ENCODE measurements at regions not wholly inside any gene's neighbourhood (a gene's known extent, or its start where the extent isn't known, plus 50 kb on each side); places are given as distances from the start of the nearest gene placed in this dataset.
"Not testable (repeated sequence)": the region's sequence is repeated elsewhere in the genome, so short reads cannot be mapped to it uniquely, and the experiment has no call there.

- no peak for DNase-seq (ENCODE audit: low read depth in 3 of 3)
These were observed 256.5 kb downstream of the SEC61B start for GRCh38 chr9:99478469-99479027.

GRCh38 chr9:99479929-99480328, 257.8 kb downstream of the SEC61B start:
- no peak for DNase-seq (ENCODE audit: low read depth in 3 of 3)

DNA sequence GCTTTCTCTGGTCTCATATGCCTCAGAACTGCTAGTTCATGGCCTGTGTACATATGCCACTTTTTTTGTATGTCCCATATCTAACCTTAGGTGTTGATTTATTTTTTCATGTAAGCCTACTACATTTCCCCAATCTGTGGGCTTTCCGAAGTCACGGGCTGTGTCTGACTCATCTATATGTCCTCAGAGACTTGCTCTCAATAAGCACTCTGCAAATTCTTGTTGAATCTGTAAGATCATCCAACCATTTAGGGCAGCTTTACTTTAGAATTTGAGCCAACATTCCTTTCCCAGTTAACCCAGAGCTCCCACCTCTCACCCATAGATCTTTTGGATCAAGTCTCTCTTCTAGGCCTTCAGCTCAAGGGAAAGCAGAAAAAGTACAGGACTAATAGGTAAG, 263.4 kb downstream of the SEC61B start:
- DNase-seq (ENCODE audit: low read depth in 3 of 3) = no peak

GRCh38 chr9:99486684-99487083, 264.6 kb downstream of the SEC61B start:
- no peak for DNase-seq (ENCODE audit: low read depth in 3 of 3)

GRCh38 chr9:99488131-99489059, 266.3 kb downstream of the SEC61B start:
- no peak for DNase-seq (ENCODE audit: low read depth in 3 of 3)

DNA sequence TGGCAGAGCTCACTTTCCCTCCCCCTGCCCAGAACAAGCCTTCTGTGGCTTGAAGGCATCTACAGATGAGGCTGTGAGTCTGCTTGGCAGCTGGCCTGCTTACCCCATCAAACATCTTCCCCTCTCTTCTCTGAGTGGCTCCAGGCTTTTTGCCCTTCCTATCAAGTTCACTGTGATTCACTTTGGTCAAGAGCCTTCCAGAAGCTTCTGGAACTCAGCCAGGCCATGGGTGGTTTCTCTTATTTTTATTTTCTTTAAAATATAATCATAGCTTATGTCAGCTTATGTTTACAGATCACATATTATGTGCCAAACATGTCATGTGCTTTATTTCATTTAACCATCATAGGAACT, 267.0 kb downstream of the SEC61B start:
- DNase-seq (ENCODE audit: low read depth in 3 of 3) = no peak

DNA sequence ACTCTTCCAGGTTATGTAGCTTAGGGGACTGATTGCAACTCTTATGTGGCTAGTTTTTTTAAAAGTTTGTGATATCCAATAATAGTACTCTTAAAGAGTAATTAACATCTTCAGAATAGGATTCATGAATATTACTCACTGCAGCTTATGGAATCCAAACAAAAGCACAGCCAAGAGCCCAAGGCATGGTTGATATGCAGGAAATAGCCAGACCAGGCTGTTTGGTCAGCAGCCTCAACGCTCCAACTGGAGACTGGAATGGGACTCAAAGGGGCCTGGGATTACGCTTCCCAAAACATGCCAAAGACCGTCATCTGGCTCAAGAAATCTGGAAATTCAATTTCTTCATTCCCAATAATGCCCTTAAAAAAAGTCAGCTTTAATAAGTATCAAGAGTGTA, 268.6 kb downstream of the SEC61B start:
- no peak for DNase-seq (ENCODE audit: low read depth in 3 of 3)

DNA sequence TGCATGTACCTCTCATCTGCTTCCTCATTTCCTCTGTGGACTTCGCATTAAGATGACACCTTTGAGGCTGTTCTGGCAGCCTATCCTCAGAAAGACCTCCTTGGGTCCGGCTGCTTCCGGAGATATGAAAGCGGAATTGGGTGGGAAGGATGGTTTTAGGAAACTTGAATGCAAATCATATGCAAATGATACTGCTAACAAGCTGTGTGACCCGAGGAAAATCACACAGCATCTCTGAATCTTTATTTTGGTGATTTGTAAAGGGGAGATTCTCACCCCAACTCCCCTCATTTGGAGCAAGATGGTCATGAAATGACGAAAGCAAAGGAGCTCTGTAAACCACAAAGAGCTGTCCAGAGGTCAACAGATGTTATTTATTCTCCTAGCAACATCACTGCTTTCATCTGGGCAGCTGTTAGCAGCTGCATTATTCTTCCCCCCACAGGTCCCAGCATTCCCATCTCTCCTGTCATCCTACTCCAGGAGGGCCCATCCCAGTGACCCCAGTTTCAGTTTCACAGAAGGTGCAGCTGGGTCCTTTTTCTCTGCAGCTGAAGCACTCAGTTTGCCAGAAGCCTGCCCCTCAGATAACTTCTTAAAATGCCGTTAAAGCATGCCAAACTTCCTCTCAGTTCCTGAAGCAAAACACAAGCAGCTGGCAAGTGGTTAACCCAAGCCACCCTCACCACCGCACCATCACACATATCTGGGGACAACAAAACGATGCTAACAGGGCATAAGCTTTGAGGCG, 269.5 kb downstream of the SEC61B start:
- no peak for DNase-seq (ENCODE audit: low read depth in 3 of 3)

GRCh38 chr9:99497641-99498040, 275.6 kb downstream of the SEC61B start:
- no peak for DNase-seq (ENCODE audit: low read depth in 3 of 3)

DNA sequence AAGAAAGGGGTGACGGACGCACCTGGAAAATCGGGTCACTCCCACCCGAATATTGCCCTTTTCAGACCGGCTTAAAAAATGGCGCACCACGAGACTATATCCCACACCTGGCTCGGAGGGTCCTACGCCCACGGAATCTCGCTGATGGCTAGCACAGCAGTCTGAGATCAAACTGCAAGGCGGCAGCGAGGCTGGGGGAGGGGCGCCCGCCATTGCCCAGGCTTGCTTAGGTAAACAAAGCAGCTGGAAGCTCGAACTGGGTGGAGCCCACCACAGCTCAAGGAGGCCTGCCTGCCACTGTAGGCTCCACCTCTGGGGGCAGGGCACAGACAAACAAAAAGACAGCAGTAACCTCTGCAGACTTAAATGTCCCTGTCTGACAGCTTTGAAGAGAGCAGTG, 276.9 kb downstream of the SEC61B start:
- not testable (repeated sequence) for DNase-seq (ENCODE audit: low read depth in 3 of 3)

DNA sequence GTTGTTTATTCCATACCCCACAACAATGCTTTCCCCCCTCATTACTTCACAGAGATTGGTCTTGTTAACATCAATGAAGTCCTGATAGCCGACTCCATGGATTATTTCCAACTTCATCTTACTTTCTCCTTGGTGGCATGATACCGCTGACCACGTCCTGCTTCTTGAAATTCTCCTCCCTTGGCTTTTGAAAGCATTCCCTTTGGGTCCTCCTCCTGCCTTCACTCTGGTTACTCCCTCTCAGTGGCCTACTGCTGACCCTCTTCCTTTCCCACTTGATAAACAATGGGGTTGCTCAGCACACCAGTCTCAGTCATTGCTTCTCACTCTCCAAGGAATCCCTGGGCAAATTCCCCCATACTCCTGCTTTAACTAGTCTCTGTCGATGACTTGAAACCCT, 283.9 kb downstream of the SEC61B start:
- DNase-seq (ENCODE audit: low read depth in 3 of 3) = no peak

DNA sequence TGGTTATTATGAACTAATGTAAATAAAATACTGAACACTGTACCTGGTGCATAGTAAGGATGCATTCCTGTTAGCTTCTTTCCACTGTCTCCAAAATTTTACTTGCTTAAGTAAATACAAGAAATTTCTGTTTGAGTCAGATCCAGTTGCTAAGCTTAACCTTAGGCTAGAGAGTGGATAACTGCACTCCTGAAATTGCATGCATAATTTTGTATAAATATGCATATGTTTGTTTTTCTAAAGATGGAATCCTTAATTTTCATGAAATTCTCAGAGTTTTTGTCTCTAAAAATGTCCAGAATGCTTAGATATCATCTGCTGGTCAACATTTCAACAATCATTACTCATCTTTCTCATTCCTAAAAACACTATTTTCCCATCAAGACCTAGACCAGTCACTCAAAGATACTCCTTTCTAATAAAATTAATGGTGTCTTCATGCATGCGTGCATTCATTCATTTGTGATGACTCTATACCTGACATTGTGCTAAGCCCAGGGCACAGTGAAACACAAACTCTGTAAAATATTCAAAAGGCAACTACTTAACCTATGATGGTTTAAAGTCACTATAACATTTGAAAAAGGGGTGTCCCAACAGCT, 284.8 kb downstream of the SEC61B start:
- no peak for DNase-seq (ENCODE audit: low read depth in 3 of 3)

GRCh38 chr9:99509065-99509745, 287.1 kb downstream of the SEC61B start:
- no peak for DNase-seq (ENCODE audit: low read depth in 3 of 3)

DNA sequence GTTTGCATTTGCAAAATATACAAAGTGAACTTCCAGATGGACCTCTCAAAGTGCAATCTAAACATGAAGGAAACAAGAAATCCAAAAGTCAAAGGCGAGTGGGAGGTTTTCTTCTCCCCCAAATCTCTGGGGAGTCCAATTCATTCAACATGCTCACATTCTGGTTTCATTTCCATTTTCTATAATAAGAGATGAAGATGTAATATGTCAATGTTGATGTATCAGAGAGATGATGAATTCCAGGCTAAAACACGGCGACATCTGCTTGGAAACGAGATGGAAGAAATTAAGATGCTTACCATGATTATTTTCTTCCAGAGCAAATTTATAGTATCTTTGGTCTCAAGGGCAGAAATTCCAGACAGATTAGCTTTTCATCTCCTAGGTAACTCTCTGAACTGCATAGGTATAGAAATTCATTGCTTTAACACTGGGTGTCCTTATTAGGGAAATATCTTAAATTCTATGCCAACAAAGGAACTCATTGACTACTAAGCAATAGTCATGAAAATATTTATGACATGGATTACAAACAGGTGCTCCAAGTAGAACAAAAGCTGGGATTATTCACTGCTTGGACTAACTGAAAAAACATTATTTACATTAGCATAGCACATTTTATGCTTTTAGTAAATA, 287.9 kb downstream of the SEC61B start:
- DNase-seq (ENCODE audit: low read depth in 3 of 3) = no peak

- no peak for DNase-seq (ENCODE audit: low read depth in 3 of 3)
These were observed 289.6 kb downstream of the SEC61B start for GRCh38 chr9:99511723-99512122.

GRCh38 chr9:99513441-99514112, 291.5 kb downstream of the SEC61B start:
- DNase-seq (ENCODE audit: low read depth in 3 of 3) = no peak

GRCh38 chr9:99515093-99515492, 293.0 kb downstream of the SEC61B start:
- DNase-seq (ENCODE audit: low read depth in 3 of 3) = no peak

- no peak for DNase-seq (ENCODE audit: low read depth in 3 of 3)
These were observed 294.0 kb downstream of the SEC61B start for GRCh38 chr9:99515895-99516656.

- peak in 1 of 3 experiments; percentile 4 for DNase-seq (ENCODE audit: low read depth in 3 of 3)
These were observed 294.6 kb downstream of the SEC61B start for GRCh38 chr9:99516657-99517049.

DNA sequence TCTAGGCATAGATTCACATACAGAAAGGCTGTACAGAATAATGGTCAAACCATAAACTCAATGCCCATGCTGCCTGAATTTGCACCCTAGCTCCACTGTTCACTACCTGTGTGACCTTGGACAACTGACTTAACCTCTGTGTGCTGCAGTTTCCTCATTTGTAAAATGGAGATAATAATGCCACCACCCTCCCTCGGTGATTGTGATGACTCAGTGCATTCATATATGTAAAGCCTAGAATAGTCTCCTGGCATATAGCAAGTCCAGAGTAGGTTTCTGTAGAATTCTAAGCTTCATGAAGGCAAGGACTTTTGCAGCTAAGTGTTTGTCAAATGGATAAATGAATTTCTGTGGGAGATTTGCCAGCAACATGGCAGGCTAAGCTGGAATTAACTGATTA, 297.8 kb upstream of the NR4A3 start:
- no peak for DNase-seq (ENCODE audit: low read depth in 3 of 3)
